ENCODE measurements at regions not wholly inside any gene's neighbourhood (a gene's known extent, or its start where the extent isn't known, plus 50 kb on each side); places are given as distances from the start of the nearest gene placed in this dataset.
"Not testable (repeated sequence)": the region's sequence is repeated elsewhere in the genome, so short reads cannot be mapped to it uniquely, and the experiment has no call there.

GRCh38 chr5:108558840-108559239 is 176.9 kb upstream of the FBXL17 start:
- not testable (repeated sequence) for TF ChIP-seq STAT1 (conservative IDR thresholded peaks at IDR 0.05); POLR2A (IDR thresholded peaks at IDR 0.05; ENCODE audit: low read depth, low read length); YY1 (IDR thresholded peaks at IDR 0.05; ENCODE audit: low read depth, low read length); CEBPB (IDR thresholded peaks at IDR 0.05; ENCODE audit: borderline replicate concordance in 1 of 2, low read depth in 2 of 2, low read length in 2 of 2); EZH2 (IDR thresholded peaks at IDR 0.05; ENCODE audit: borderline replicate concordance, control insufficient read depth, low read depth, low read length); SP1 (IDR thresholded peaks at IDR 0.05; ENCODE audit: low read depth, low read length); CREB1 (IDR thresholded peaks at IDR 0.05; ENCODE audit: low read depth); TAF1 (IDR thresholded peaks at IDR 0.05; ENCODE audit: borderline replicate concordance, low read depth, low read length); ATF2 (IDR thresholded peaks at IDR 0.05; ENCODE audit: low read length)
- TF ChIP-seq, protein P1, sequence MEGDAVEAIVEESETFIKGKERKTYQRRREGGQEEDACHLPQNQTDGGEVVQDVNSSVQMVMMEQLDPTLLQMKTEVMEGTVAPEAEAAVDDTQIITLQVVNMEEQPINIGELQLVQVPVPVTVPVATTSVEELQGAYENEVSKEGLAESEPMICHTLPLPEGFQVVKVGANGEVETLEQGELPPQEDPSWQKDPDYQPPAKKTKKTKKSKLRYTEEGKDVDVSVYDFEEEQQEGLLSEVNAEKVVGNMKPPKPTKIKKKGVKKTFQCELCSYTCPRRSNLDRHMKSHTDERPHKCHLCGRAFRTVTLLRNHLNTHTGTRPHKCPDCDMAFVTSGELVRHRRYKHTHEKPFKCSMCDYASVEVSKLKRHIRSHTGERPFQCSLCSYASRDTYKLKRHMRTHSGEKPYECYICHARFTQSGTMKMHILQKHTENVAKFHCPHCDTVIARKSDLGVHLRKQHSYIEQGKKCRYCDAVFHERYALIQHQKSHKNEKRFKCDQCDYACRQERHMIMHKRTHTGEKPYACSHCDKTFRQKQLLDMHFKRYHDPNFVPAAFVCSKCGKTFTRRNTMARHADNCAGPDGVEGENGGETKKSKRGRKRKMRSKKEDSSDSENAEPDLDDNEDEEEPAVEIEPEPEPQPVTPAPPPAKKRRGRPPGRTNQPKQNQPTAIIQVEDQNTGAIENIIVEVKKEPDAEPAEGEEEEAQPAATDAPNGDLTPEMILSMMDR (IDR thresholded peaks at IDR 0.05 in 2 of 3, conservative IDR thresholded peaks at IDR 0.05 in 1 of 3; ENCODE audit: control insufficient read depth in 2 of 3, extremely low read depth in 1 of 3, insufficient read depth in 1 of 3, low read depth in 3 of 3, low read length in 3 of 3): not testable (repeated sequence)
- TF ChIP-seq, protein P2, sequence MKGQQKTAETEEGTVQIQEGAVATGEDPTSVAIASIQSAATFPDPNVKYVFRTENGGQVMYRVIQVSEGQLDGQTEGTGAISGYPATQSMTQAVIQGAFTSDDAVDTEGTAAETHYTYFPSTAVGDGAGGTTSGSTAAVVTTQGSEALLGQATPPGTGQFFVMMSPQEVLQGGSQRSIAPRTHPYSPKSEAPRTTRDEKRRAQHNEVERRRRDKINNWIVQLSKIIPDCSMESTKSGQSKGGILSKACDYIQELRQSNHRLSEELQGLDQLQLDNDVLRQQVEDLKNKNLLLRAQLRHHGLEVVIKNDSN (IDR thresholded peaks at IDR 0.05; ENCODE audit: borderline replicate concordance, extremely low read length, insufficient read depth, low read depth, low read length): not testable (repeated sequence)

Measured in GM12878 (cell line).